ES-I3 (cell line): ENCODE measurements at regions not wholly inside any gene's neighbourhood (a gene's known extent, or its start where the extent isn't known, plus 50 kb on each side); places are given as distances from the start of the nearest gene placed in this dataset.

ENCODE experiments used
- H3K36me3 ChIP-seq: 2 replicates; pipeline ENCODE4 v1.6.1; 2013; ENCODE audit warnings: mild to moderate bottlenecking, low read length, control low read depth, moderate library complexity; ENCODE audit not compliant: insufficient read depth
- H3K4me1 ChIP-seq: 2 replicates; pipeline ENCODE4 v1.6.1; 2013; ENCODE audit warnings: mild to moderate bottlenecking, control low read depth, low read length; ENCODE audit not compliant: insufficient read depth
- H3K9ac ChIP-seq: 2 replicates; pipeline ENCODE4 v1.6.1; 2013; ENCODE audit warnings: low read depth, mild to moderate bottlenecking, low read length, moderate library complexity
- H3K9me3 ChIP-seq: 2 replicates; pipeline ENCODE4 v1.6.1; 2013; ENCODE audit warnings: mild to moderate bottlenecking, low read length, moderate library complexity; ENCODE audit not compliant: control insufficient read depth, insufficient read depth

DNA sequence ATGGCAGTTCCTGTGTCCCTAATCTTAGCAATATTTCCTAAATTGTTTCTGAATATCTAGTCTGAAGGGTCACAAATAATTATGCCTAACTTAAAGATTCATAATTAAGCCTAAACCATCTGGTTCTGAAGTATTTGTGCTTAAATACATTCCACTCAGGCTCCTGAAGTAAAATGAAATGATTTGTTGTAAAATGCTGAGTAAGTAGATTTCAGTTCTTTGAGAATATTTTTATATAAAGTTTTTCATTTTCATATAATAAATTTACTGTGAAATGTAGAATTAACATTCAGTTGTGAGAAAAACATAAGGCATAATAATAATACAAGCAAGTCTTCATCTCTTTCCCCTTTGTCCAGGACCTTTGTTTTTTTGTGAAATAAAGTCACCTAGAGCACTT is 330.6 kb upstream of the IMPG1 start:
- H3K36me3 ChIP-seq = no peaks in the 10 kb centered on the region
- no peaks in the 10 kb centered on the region; the same call in 1 of the 2 replicates for H3K9me3 ChIP-seq
- no peak overlapping the region for H3K9ac ChIP-seq
- H3K4me1 ChIP-seq = no peaks in the 10 kb centered on the region

DNA sequence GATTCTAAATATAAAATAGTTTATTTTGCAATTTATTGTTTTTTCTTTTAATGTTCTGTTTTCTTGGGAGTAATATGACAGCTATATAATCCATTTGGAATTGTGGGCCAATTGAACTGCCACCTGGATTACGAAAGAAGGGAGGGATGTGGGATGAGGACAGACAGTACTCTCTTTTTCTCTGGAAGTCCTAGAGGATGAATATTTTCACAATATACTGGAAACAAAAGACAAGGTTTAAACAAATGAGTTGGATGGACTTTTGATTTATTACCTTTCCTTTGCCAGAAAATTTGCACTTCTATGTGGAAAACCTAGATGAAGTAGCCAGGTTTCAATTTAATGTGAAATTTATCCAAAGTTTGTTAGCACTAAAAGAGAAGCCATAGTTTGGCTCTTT is 325.5 kb upstream of the IMPG1 start:
- no peaks in the 10 kb centered on the region for H3K4me1 ChIP-seq
- no peaks in the 10 kb centered on the region for H3K9me3 ChIP-seq
- H3K36me3 ChIP-seq = no peaks in the 10 kb centered on the region
- no peak overlapping the region for H3K9ac ChIP-seq

DNA sequence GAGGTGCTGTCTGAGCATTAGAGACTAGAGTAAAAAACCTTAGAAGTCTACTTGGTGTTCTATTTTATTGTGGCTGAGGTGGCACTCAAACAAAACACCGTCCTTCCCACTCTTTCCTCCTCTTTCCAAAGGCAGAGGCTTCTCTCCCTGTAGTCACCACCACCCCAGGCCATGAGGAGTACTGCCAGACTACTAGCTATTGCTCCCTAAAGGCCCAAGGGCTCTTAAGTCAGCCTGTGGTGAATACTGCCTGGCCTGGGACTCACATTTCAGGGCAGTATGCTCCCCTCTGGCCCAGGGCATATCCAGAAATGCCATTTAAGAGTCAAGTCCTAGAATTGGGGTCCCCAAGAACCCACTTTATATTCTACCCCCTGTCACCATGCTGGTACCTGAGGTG is 309.7 kb upstream of the IMPG1 start:
- Histone ChIP-seq H3K9me3 (no peaks in the 10 kb centered on the region; the same call in 1 of the 2 replicates), H3K36me3 (no peaks in the 10 kb centered on the region), H3K9ac (no peak overlapping the region), H3K4me1 (no peaks in the 10 kb centered on the region)

- no peaks in the 10 kb centered on the region for H3K4me1 ChIP-seq
Observed at GRCh38 chr6:76381612-76382011, 309.1 kb upstream of the IMPG1 start.

GRCh38 chr6:76351275-76351674 is 278.8 kb upstream of the IMPG1 start:
- Histone ChIP-seq H3K4me1 (no peaks in the 10 kb centered on the region), H3K9me3 (no peaks in the 10 kb centered on the region), H3K9ac (no peak overlapping the region), H3K36me3 (no peaks in the 10 kb centered on the region)

More at GRCh38 chr6:76381612-76382011, 309.1 kb upstream of the IMPG1 start:
- H3K9me3 ChIP-seq = no peaks in the 10 kb centered on the region; the same call in 1 of the 2 replicates
- no peak overlapping the region for H3K9ac ChIP-seq
- H3K36me3 ChIP-seq = no peaks in the 10 kb centered on the region

GRCh38 chr6:76347539-76347938 is 275.1 kb upstream of the IMPG1 start:
- Histone ChIP-seq H3K9ac (no peak overlapping the region), H3K9me3 (no peaks in the 10 kb centered on the region), H3K36me3 (no peaks in the 10 kb centered on the region), H3K4me1 (no peaks in the 10 kb centered on the region)

GRCh38 chr6:76342611-76343160 is 270.2 kb upstream of the IMPG1 start:
- H3K4me1 ChIP-seq = no peaks in the 10 kb centered on the region
- H3K36me3 ChIP-seq = no peaks in the 10 kb centered on the region
- no peak overlapping the region for H3K9ac ChIP-seq
- H3K9me3 ChIP-seq = no peaks in the 10 kb centered on the region; the same call in 1 of the 2 replicates

GRCh38 chr6:76330031-76330430 is 257.6 kb upstream of the IMPG1 start:
- H3K9me3 ChIP-seq = peaks cover 3% of the 10 kb centered on the region; the same call in 1 of the 2 replicates
- no peaks in the 10 kb centered on the region for H3K36me3 ChIP-seq
- H3K9ac ChIP-seq = no peak overlapping the region
- no peaks in the 10 kb centered on the region for H3K4me1 ChIP-seq

GRCh38 chr6:76326871-76327270 is 254.4 kb upstream of the IMPG1 start:
- H3K4me1 ChIP-seq = no peaks in the 10 kb centered on the region
- no peak overlapping the region for H3K9ac ChIP-seq
- no peaks in the 10 kb centered on the region for H3K36me3 ChIP-seq
- peaks cover 3% of the 10 kb centered on the region; the same call in 1 of the 2 replicates for H3K9me3 ChIP-seq
